ENCODE measurements at regions not wholly inside any gene's neighbourhood (a gene's known extent, or its start where the extent isn't known, plus 50 kb on each side); places are given as distances from the start of the nearest gene placed in this dataset.
A peak's percentile ranks its signal among the peaks of the same experiment; 100 is the strongest.

GRCh38 chr5:20536341-20536740 is 548.3 kb upstream of the CDH18 start:
- Histone ChIP-seq H3K4me3 (no peak overlapping the region), H3K36me3 (no peaks in the 10 kb centered on the region), H3K27ac (no peak overlapping the region), H3K9me3 (no peaks in the 10 kb centered on the region), H3K4me1 (no peaks in the 10 kb centered on the region), H3K27me3 (no peaks in the 10 kb centered on the region)
- FAIRE-seq: no peak
- WGBS, 2 donors: 66% methylated on average over 2 of the region's 2 CpGs
- intact Hi-C loops (cut with DNase I): no loop called here
- ATAC-seq: peak in 2 of 4 donors; percentile 29 to 56
- no peak for TF ChIP-seq CTCF (IDR thresholded peaks at IDR 0.05)
- DNase-seq: no peak

DNA sequence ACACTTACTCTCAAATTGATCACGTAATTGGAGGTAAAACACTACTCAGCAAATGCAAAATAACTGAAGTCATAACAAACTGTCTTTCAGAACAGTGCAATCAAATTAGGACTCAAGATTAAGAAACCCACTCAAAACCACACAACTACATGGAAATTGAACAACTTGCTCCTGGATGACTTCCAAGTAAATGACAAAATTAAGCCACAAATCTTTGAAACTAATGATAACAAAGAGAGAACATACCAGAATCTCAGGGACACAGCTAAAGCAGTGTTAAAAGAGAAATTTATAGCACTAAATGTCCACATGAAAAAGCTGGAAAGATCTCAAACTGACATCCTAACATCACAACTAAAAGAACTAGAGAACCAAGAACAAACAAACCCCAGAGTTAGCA is 540.5 kb upstream of the CDH18 start:
- intact Hi-C loops (cut with DNase I): no loop called here
- H3K36me3 ChIP-seq: no peaks in the 10 kb centered on the region
- WGBS, 2 donors: 67 to 78% methylated on average over 1 of the region's 1 CpG
- no peak overlapping the region for H3K27ac ChIP-seq
- ATAC-seq (no peak), DNase-seq (no peak), FAIRE-seq (no peak)
- TF ChIP-seq CTCF (IDR thresholded peaks at IDR 0.05): no peak
- H3K9me3 ChIP-seq: no peaks in the 10 kb centered on the region
- no peaks in the 10 kb centered on the region for H3K4me1 ChIP-seq
- no peaks in the 10 kb centered on the region for H3K27me3 ChIP-seq
- H3K4me3 ChIP-seq: no peak overlapping the region

- FAIRE-seq: no peak
- intact Hi-C loops (cut with DNase I): no loop called here
- no peak for DNase-seq
- Histone ChIP-seq H3K27ac (no peak overlapping the region), H3K27me3 (peaks cover 0 to 3% (median 0%) of the 10 kb centered on the region in 4 donors), H3K4me1 (no peaks in the 10 kb centered on the region), H3K4me3 (no peak overlapping the region), H3K36me3 (no peaks in the 10 kb centered on the region), H3K9me3 (no peaks in the 10 kb centered on the region)
- ATAC-seq: no peak
- WGBS, 2 donors: 87 to 94% methylated on average over 5 of the region's 5 CpGs
- no peak for TF ChIP-seq CTCF (IDR thresholded peaks at IDR 0.05)
Measured at GRCh38 chr5:20524991-20525529, 537.1 kb upstream of the CDH18 start.

DNA sequence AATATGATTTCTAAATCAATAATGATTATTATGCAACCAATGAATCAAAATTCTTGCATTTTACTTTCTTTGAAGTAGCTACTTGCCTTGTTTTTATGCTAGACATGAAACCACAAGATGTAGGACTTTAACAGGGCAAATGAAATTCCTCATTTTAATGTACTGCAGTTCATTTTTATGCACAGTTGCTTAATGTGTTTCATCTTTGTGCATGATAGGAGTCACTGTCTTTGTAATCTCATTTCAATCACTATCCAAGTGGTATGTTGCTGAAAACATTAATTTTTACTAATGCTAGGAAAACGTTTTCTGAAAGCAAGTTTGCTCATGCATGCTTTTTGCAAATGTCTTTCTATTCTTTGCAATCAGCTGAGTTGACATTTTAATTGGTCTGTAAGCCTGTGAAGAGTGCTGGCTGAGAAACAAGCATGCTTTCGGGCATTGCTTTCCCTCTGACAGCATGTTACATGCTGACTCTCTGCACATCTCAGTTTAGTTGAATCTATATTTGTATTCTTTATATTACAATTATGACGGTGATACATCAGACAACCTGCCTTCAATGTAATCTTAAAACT is 535.0 kb upstream of the CDH18 start:
- no peak for DNase-seq
- 41 to 50% methylated on average over 3 of the region's 3 CpGs for WGBS, 2 donors
- Histone ChIP-seq H3K4me3 (no peak overlapping the region), H3K4me1 (no peaks in the 10 kb centered on the region), H3K9me3 (no peaks in the 10 kb centered on the region), H3K27ac (no peak overlapping the region), H3K27me3 (peaks cover 0 to 3% (median 0%) of the 10 kb centered on the region in 4 donors), H3K36me3 (no peaks in the 10 kb centered on the region)
- no peak for TF ChIP-seq CTCF (IDR thresholded peaks at IDR 0.05)
- peak in 1 of 4 donors; percentile 40 for ATAC-seq
- FAIRE-seq: no peak
- intact Hi-C loops (cut with DNase I): no loop called here

- 88 to 93% methylated on average over 4 of the region's 4 CpGs for WGBS, 2 donors
- DNase-seq: no peak
- H3K9me3 ChIP-seq: no peaks in the 10 kb centered on the region
- H3K4me3 ChIP-seq: no peak overlapping the region
- ATAC-seq: no peak
- no peaks in the 10 kb centered on the region for H3K27me3 ChIP-seq
- TF ChIP-seq CTCF (IDR thresholded peaks at IDR 0.05): no peak
- H3K27ac ChIP-seq: no peak overlapping the region
- H3K4me1 ChIP-seq: no peaks in the 10 kb centered on the region
- no peaks in the 10 kb centered on the region for H3K36me3 ChIP-seq
- intact Hi-C loops (cut with DNase I): no loop called here
- FAIRE-seq: no peak
Measured at GRCh38 chr5:20515606-20516005, 527.6 kb upstream of the CDH18 start.
